Neural cell (in vitro differentiated cells): ENCODE measurements at regions not wholly inside any gene's neighbourhood (a gene's known extent, or its start where the extent isn't known, plus 50 kb on each side); places are given as distances from the start of the nearest gene placed in this dataset.

Experiments
- H2AFZ ChIP-seq: fragments of 200-600, 300-800 bp; sonication (generic), shearing (Covaris generic); 2 replicates; pipeline ENCODE4 v1.6.0; 2014; ENCODE audit warnings: low read depth, mild to moderate bottlenecking, antibody characterized with exemption, low read length, moderate library complexity
- H3F3A ChIP-seq: fragments of 200-600 bp; shearing (Covaris generic); 2 replicates; pipeline ENCODE4 v1.6.1; 2016; ENCODE audit warnings: mild to moderate bottlenecking, moderate library complexity, mixed read lengths, antibody characterized with exemption, low read length; ENCODE audit not compliant: insufficient read depth, poor library complexity, severe bottlenecking
- H3K27ac ChIP-seq: fragments of 200-600, 300-800 bp; sonication (generic), shearing (Covaris generic); 2 replicates; pipeline ENCODE4 v1.5.1; 2014; ENCODE audit warnings: mild to moderate bottlenecking, low read length, moderate library complexity
- H3K27me3 ChIP-seq: fragments of 300-800, 200-600 bp; sonication (generic), shearing (Covaris generic); 2 replicates; pipeline ENCODE4 v1.6.0; 2014; ENCODE audit warnings: mild to moderate bottlenecking, low read depth, low read length, moderate library complexity; ENCODE audit not compliant: insufficient read depth
- H3K36me3 ChIP-seq: fragments of 300-800, 200-600 bp; sonication (generic), shearing (Covaris generic); 2 replicates; pipeline ENCODE4 v1.5.1; 2014; ENCODE audit warnings: mild to moderate bottlenecking, antibody characterized with exemption, low read length, moderate library complexity; ENCODE audit not compliant: insufficient read depth
- H3K4me2 ChIP-seq: fragments of 300-800, 200-600 bp; sonication (generic), shearing (Covaris generic); 2 replicates; pipeline ENCODE4 v1.6.0; 2014; ENCODE audit warnings: mild to moderate bottlenecking, low read length
- H3K4me3 ChIP-seq: fragments of 300-800, 200-600 bp; sonication (generic), shearing (Covaris generic); 2 replicates; pipeline ENCODE4 v1.5.1; 2014; ENCODE audit warnings: mild to moderate bottlenecking, low read length, moderate library complexity
- H3K79me2 ChIP-seq: fragments of 200-600 bp; shearing (Covaris generic); replicated peaks from 2 replicates; pipeline ENCODE4 v1.6.0; 2014; ENCODE audit warnings: mild to moderate bottlenecking, low read length, moderate library complexity; ENCODE audit not compliant: insufficient read depth
- H3K9ac ChIP-seq: fragments of 300-800, 200-600 bp; sonication (generic), shearing (Covaris generic); 2 replicates; pipeline ENCODE4 v1.6.1; 2016; ENCODE audit warnings: mild to moderate bottlenecking, low read length, mixed read lengths
- H3K9me2 ChIP-seq: fragments of 200-600 bp; shearing (Covaris generic); 2 replicates; pipeline ENCODE4 v1.6.1; 2016; ENCODE audit warnings: mild to moderate bottlenecking, low read length, mixed read lengths; ENCODE audit not compliant: insufficient read depth
- H3K9me3 ChIP-seq: fragments of 200-600, 300-800 bp; sonication (generic), shearing (Covaris generic); 2 replicates; pipeline ENCODE4 v1.6.1; 2016; ENCODE audit warnings: mild to moderate bottlenecking, mixed run types, low read length, moderate library complexity, mixed read lengths
- H4K20me1 ChIP-seq: fragments of 200-600 bp; shearing (Covaris generic); 2 replicates; pipeline ENCODE4 v1.6.1; 2016; ENCODE audit warnings: mild to moderate bottlenecking, mixed run types; ENCODE audit not compliant: insufficient read depth
- CTCF ChIP-seq: fragments of 450-650 bp; IDR thresholded peaks from 2 replicates; pipeline ENCODE4 v1.5.1; 2014; ENCODE audit warnings: antibody characterized with exemption, mild to moderate bottlenecking, moderate library complexity; ENCODE audit not compliant: poor library complexity, severe bottlenecking
- EP300 ChIP-seq: fragments of 450-650 bp; conservative IDR thresholded peaks from 2 replicates; pipeline ENCODE4 v1.6.1; 2014; ENCODE audit warnings: antibody characterized with exemption, mild to moderate bottlenecking, moderate library complexity; ENCODE audit not compliant: poor library complexity, severe bottlenecking
- EZH2 ChIP-seq: fragments of 200-600, 300-800 bp; shearing (Covaris generic), sonication (generic); IDR thresholded peaks from 2 replicates; pipeline ENCODE4 v1.6.1; 2014; ENCODE audit warnings: antibody characterized with exemption, low read length, borderline replicate concordance, mild to moderate bottlenecking; ENCODE audit not compliant: insufficient read depth, poor library complexity, severe bottlenecking
- MXI1 ChIP-seq: fragments of 450-650 bp; conservative IDR thresholded peaks from 2 replicates; pipeline ENCODE4 v1.6.1; 2014; ENCODE audit warnings: antibody characterized with exemption, mild to moderate bottlenecking; ENCODE audit not compliant: poor library complexity, severe bottlenecking
- POLR2AphosphoS5 ChIP-seq: IDR thresholded peaks from 2 replicates; pipeline ENCODE4 v1.6.1; 2012
- RAD21 ChIP-seq: fragments of 450-650 bp; conservative IDR thresholded peaks from 2 replicates; pipeline ENCODE4 v1.6.1; 2014; ENCODE audit warnings: antibody characterized with exemption, mild to moderate bottlenecking, moderate library complexity
- REST ChIP-seq: IDR thresholded peaks from 2 replicates; pipeline ENCODE4 v1.6.1; 2012; ENCODE audit warnings: borderline replicate concordance
- SMC3 ChIP-seq: fragments of 450-650 bp; conservative IDR thresholded peaks from 2 replicates; pipeline ENCODE4 v1.6.1; 2014; ENCODE audit warnings: antibody characterized with exemption, mild to moderate bottlenecking, moderate library complexity; ENCODE audit not compliant: poor library complexity
- TAF1 ChIP-seq: IDR thresholded peaks from 2 replicates; pipeline ENCODE4 v1.6.1; 2012; ENCODE audit warnings: low read depth

- Histone ChIP-seq H2AFZ (no peak overlapping the region), H3K9ac (no peak overlapping the region), H3K27me3 (no peaks in the 10 kb centered on the region), H4K20me1 (no peaks in the 10 kb centered on the region), H3K79me2 (no peaks in the 10 kb centered on the region), H3K36me3 (no peaks in the 10 kb centered on the region), H3K9me2 (no peaks in the 10 kb centered on the region), H3F3A (no peaks in the 10 kb centered on the region), H3K9me3 (no peaks in the 10 kb centered on the region), H3K4me3 (no peak overlapping the region), H3K27ac (no peak overlapping the region), H3K4me2 (no peak overlapping the region)
- TF ChIP-seq MXI1 (no peak), EP300 (no peak), RAD21 (peak; percentile 63), TAF1 (no peak), REST (no peak), SMC3 (peak; percentile 62), CTCF (peak; percentile 59)
Measured at GRCh38 chr7:125670926-125671572, 741.4 kb upstream of the POT1 start.

- no peaks in the 10 kb centered on the region for H3K79me2 ChIP-seq
- H3K9ac ChIP-seq = no peak overlapping the region
- H2AFZ ChIP-seq = no peak overlapping the region
- H3F3A ChIP-seq = no peaks in the 10 kb centered on the region
- H3K9me3 ChIP-seq = no peaks in the 10 kb centered on the region
- H3K36me3 ChIP-seq = no peaks in the 10 kb centered on the region
- no peak overlapping the region for H3K27ac ChIP-seq
- TF ChIP-seq POLR2AphosphoS5 = no peak
- no peak for TF ChIP-seq SMC3
- no peak for TF ChIP-seq REST
- no peak for TF ChIP-seq RAD21
- no peak for TF ChIP-seq MXI1
- TF ChIP-seq EP300 = no peak
- no peak for TF ChIP-seq CTCF
- TF ChIP-seq EZH2 = no peak
- no peak for TF ChIP-seq TAF1
- no peaks in the 10 kb centered on the region for H3K27me3 ChIP-seq
- H3K9me2 ChIP-seq = no peaks in the 10 kb centered on the region
- H3K4me3 ChIP-seq = no peak overlapping the region
- H3K4me2 ChIP-seq = no peak overlapping the region
- no peaks in the 10 kb centered on the region for H4K20me1 ChIP-seq
Measured at GRCh38 chr7:125668321-125668993, 738.8 kb upstream of the POT1 start.
